SK-N-SH treated with all-trans-retinoic acid at 6 μM for 48 hours (cell line): ENCODE measurements at regions not wholly inside any gene's neighbourhood (a gene's known extent, or its start where the extent isn't known, plus 50 kb on each side); places are given as distances from the start of the nearest gene placed in this dataset.

ENCODE experiments used
- ATAC-seq: fragments of 200-7000 bp; cut with Tn5 transposase; 3 replicates; pipeline ENCODE4 v1.9.1; 2020; ENCODE audit warnings: mild to moderate bottlenecking, moderate library complexity
- ARNTL ChIP-seq: fragments of 450-650 bp; formaldehyde crosslinking; IDR thresholded peaks from 2 replicates; pipeline ENCODE4 v1.5.0; 2020; ENCODE audit warnings: low read depth, mild to moderate bottlenecking, moderate library complexity, borderline replicate concordance
- BACH2 ChIP-seq: fragments of 250-450 bp; sonication (Bioruptor Pico); IDR thresholded peaks from 2 replicates; pipeline ENCODE4 v1.9.0; 2021; ENCODE audit warnings: mild to moderate bottlenecking, borderline replicate concordance
- CSDC2 ChIP-seq: fragments of 250-450 bp; sonication (Bioruptor Pico); IDR thresholded peaks from 2 replicates; pipeline ENCODE4 v1.5.0; 2020; ENCODE audit warnings: mild to moderate bottlenecking, moderate library complexity
- ESRRG ChIP-seq: fragments of 250-450 bp; sonication (Bioruptor Pico); IDR thresholded peaks from 2 replicates; pipeline ENCODE4 v1.6.1; 2021; ENCODE audit warnings: mild to moderate bottlenecking
- GLIS3 ChIP-seq: fragments of 250-450 bp; sonication (Bioruptor Pico); IDR thresholded peaks from 2 replicates; pipeline ENCODE4 v1.5.0; 2020; ENCODE audit warnings: mild to moderate bottlenecking, moderate library complexity
- ISL1 ChIP-seq: fragments of 250-450 bp; sonication (Bioruptor Pico); IDR thresholded peaks from 2 replicates; pipeline ENCODE4 v2.1.2; 2022; ENCODE audit warnings: mild to moderate bottlenecking, moderate library complexity
- OSR1 ChIP-seq: fragments of 250-450 bp; sonication (Bioruptor Pico); IDR thresholded peaks from 2 replicates; pipeline ENCODE4 v1.8.0; 2022; ENCODE audit warnings: moderate library complexity, mild to moderate bottlenecking, inconsistent platforms
- PPARA ChIP-seq: fragments of 250-450 bp; sonication (Bioruptor Pico); IDR thresholded peaks from 2 replicates; pipeline ENCODE4 v1.5.0; 2020; ENCODE audit warnings: mild to moderate bottlenecking, borderline replicate concordance
- RARB ChIP-seq: fragments of 250-450 bp; sonication (Bioruptor Pico); IDR thresholded peaks from 2 replicates; pipeline ENCODE4 v1.8.0; 2021; ENCODE audit warnings: mild to moderate bottlenecking, moderate library complexity
- SNAI2 ChIP-seq: fragments of 250-450 bp; sonication (Bioruptor Pico); IDR thresholded peaks from 2 replicates; pipeline ENCODE4 v1.5.0; 2020; ENCODE audit warnings: mild to moderate bottlenecking, moderate library complexity
- TCF4 ChIP-seq: fragments of 250-450 bp; sonication (Bioruptor Pico); IDR thresholded peaks from 2 replicates; pipeline ENCODE4 v1.8.0; 2021; ENCODE audit warnings: mild to moderate bottlenecking, moderate library complexity, borderline replicate concordance
- TOX ChIP-seq: fragments of 250-450 bp; sonication (Bioruptor Pico); IDR thresholded peaks from 2 replicates; pipeline ENCODE4 v1.8.0; 2021; ENCODE audit warnings: mild to moderate bottlenecking, moderate library complexity, borderline replicate concordance
- ZC3H10 ChIP-seq: fragments of 250-450 bp; sonication (Bioruptor Pico); IDR thresholded peaks from 2 replicates; pipeline ENCODE4 v1.5.1; 2021; ENCODE audit warnings: mild to moderate bottlenecking, moderate library complexity
- ZFP3 ChIP-seq: fragments of 250-450 bp; sonication (Bioruptor Pico); IDR thresholded peaks from 2 replicates; pipeline ENCODE4 v1.5.0; 2020; ENCODE audit warnings: mild to moderate bottlenecking, moderate library complexity
- ZFP30 ChIP-seq: fragments of 450-650 bp; formaldehyde crosslinking; IDR thresholded peaks from 2 replicates; pipeline ENCODE4 v1.5.0; 2022; ENCODE audit warnings: mild to moderate bottlenecking, moderate library complexity
- ZNF565 ChIP-seq: fragments of 450-650 bp; formaldehyde crosslinking; conservative IDR thresholded peaks from 2 replicates; pipeline ENCODE4 v1.5.0; 2020; ENCODE audit warnings: low read depth, mild to moderate bottlenecking, moderate library complexity
- ZNF70 ChIP-seq: fragments of 450-650 bp; formaldehyde crosslinking; IDR thresholded peaks from 2 replicates; pipeline ENCODE4 v1.5.0; 2020; ENCODE audit warnings: mild to moderate bottlenecking, moderate library complexity
- TF ChIP-seq, protein P1 (sequence below): fragments of 250-450 bp; sonication (Bioruptor Pico); IDR thresholded peaks from 2 replicates; pipeline ENCODE4 v1.8.0; 2021; ENCODE audit warnings: low read depth, mild to moderate bottlenecking, moderate library complexity, borderline replicate concordance
- TF ChIP-seq, protein P2 (sequence below): fragments of 250-450 bp; sonication (Bioruptor Pico); IDR thresholded peaks from 2 replicates; pipeline ENCODE4 v1.8.0; 2020; ENCODE audit warnings: mild to moderate bottlenecking, moderate library complexity, borderline replicate concordance
- TF ChIP-seq, protein P3 (sequence below): fragments of 250-450 bp; sonication (Bioruptor Pico); IDR thresholded peaks from 2 replicates; pipeline ENCODE4 v1.5.1; 2021; ENCODE audit warnings: mild to moderate bottlenecking, moderate library complexity
- TF ChIP-seq, protein P4 (sequence below): fragments of 250-450 bp; sonication (Bioruptor Pico); IDR thresholded peaks from 2 replicates; pipeline ENCODE4 v1.5.1; 2020; ENCODE audit warnings: low read depth, mild to moderate bottlenecking, moderate library complexity

DNA sequence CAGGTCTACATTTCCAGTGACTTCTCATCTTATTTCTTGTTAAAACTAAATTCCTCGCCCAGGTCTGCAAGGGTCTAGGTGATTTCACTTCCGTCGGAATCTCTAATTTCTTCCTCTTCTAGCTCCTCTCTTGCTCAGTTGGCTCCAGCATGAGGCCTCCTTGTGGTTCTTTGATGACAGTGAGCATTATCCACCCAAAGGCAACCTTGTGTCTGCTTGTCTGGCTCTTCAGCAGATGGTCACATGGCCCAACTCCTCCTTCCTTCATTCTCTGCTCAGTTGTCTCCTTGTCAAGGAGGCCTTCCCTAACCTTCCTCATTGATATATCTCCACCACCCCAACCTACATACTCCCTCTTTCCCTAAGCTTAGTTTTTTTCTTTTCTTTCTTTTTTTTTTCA, 1391.4 kb downstream of the EFNB2 start:
- no peak for TF ChIP-seq ISL1
- no peak for TF ChIP-seq OSR1
- TF ChIP-seq, protein P1, sequence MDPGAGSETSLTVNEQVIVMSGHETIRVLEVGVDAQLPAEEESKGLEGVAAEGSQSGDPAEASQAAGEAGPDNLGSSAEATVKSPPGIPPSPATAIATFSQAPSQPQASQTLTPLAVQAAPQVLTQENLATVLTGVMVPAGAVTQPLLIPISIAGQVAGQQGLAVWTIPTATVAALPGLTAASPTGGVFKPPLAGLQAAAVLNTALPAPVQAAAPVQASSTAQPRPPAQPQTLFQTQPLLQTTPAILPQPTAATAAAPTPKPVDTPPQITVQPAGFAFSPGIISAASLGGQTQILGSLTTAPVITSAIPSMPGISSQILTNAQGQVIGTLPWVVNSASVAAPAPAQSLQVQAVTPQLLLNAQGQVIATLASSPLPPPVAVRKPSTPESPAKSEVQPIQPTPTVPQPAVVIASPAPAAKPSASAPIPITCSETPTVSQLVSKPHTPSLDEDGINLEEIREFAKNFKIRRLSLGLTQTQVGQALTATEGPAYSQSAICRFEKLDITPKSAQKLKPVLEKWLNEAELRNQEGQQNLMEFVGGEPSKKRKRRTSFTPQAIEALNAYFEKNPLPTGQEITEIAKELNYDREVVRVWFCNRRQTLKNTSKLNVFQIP (CRISPR knock-in tag) = no peak
- TF ChIP-seq ZFP3 (CRISPR knock-in tag) = no peak
- no peak for TF ChIP-seq BACH2
- TF ChIP-seq ZC3H10 (CRISPR knock-in tag) = no peak
- no peak for ATAC-seq

DNA sequence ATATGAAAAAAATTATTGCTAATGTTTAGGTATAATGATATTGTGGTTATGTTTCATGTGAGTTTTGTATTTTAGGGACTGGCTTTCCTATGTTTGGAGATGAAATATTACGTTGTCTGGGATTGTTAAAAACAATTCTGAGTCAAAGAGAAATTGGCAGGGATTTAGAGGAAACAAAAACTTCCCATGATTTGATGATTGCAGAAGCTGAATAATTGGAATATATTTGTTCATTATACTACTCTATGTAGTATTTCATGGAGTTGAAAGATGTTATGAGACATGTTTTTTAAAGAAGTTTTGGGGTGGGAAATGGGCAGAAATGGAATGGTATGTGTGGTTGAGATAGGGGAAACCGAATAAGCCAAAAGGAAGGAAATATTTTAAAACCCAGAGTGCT, 1392.9 kb downstream of the EFNB2 start:
- TF ChIP-seq ARNTL (CRISPR knock-in tag) = no peak
- TF ChIP-seq, protein P2, sequence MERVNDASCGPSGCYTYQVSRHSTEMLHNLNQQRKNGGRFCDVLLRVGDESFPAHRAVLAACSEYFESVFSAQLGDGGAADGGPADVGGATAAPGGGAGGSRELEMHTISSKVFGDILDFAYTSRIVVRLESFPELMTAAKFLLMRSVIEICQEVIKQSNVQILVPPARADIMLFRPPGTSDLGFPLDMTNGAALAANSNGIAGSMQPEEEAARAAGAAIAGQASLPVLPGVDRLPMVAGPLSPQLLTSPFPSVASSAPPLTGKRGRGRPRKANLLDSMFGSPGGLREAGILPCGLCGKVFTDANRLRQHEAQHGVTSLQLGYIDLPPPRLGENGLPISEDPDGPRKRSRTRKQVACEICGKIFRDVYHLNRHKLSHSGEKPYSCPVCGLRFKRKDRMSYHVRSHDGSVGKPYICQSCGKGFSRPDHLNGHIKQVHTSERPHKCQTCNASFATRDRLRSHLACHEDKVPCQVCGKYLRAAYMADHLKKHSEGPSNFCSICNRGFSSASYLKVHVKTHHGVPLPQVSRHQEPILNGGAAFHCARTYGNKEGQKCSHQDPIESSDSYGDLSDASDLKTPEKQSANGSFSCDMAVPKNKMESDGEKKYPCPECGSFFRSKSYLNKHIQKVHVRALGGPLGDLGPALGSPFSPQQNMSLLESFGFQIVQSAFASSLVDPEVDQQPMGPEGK (CRISPR knock-in tag) = no peak
- no peak for TF ChIP-seq ZFP30 (CRISPR knock-in tag)
- TF ChIP-seq TCF4 (CRISPR knock-in tag) = no peak
- no peak for TF ChIP-seq ZFP3 (CRISPR knock-in tag)
- TF ChIP-seq BACH2 = no peak
- no peak for TF ChIP-seq ZNF70 (CRISPR knock-in tag)
- no peak for TF ChIP-seq OSR1
- TF ChIP-seq, protein P1 (CRISPR knock-in tag) = no peak
- no peak for TF ChIP-seq CSDC2
- no peak for TF ChIP-seq ESRRG
- TF ChIP-seq TOX (CRISPR knock-in tag) = no peak
- no peak for TF ChIP-seq ISL1
- TF ChIP-seq, protein P3, sequence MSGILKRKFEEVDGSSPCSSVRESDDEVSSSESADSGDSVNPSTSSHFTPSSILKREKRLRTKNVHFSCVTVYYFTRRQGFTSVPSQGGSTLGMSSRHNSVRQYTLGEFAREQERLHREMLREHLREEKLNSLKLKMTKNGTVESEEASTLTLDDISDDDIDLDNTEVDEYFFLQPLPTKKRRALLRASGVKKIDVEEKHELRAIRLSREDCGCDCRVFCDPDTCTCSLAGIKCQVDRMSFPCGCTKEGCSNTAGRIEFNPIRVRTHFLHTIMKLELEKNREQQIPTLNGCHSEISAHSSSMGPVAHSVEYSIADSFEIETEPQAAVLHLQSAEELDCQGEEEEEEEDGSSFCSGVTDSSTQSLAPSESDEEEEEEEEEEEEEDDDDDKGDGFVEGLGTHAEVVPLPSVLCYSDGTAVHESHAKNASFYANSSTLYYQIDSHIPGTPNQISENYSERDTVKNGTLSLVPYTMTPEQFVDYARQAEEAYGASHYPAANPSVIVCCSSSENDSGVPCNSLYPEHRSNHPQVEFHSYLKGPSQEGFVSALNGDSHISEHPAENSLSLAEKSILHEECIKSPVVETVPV (CRISPR knock-in tag) = no peak
- TF ChIP-seq, protein P4, sequence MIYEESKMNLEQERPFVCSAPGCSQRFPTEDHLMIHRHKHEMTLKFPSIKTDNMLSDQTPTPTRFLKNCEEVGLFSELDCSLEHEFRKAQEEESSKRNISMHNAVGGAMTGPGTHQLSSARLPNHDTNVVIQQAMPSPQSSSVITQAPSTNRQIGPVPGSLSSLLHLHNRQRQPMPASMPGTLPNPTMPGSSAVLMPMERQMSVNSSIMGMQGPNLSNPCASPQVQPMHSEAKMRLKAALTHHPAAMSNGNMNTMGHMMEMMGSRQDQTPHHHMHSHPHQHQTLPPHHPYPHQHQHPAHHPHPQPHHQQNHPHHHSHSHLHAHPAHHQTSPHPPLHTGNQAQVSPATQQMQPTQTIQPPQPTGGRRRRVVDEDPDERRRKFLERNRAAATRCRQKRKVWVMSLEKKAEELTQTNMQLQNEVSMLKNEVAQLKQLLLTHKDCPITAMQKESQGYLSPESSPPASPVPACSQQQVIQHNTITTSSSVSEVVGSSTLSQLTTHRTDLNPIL (CRISPR knock-in tag) = no peak
- no peak for TF ChIP-seq PPARA
- no peak for TF ChIP-seq SNAI2 (CRISPR knock-in tag)
- no peak for TF ChIP-seq GLIS3 (CRISPR knock-in tag)
- TF ChIP-seq ZC3H10 (CRISPR knock-in tag) = no peak
- TF ChIP-seq RARB (CRISPR knock-in tag) = no peak
- TF ChIP-seq, all 23 proteins: peak for 0
- no peak for ATAC-seq

DNA sequence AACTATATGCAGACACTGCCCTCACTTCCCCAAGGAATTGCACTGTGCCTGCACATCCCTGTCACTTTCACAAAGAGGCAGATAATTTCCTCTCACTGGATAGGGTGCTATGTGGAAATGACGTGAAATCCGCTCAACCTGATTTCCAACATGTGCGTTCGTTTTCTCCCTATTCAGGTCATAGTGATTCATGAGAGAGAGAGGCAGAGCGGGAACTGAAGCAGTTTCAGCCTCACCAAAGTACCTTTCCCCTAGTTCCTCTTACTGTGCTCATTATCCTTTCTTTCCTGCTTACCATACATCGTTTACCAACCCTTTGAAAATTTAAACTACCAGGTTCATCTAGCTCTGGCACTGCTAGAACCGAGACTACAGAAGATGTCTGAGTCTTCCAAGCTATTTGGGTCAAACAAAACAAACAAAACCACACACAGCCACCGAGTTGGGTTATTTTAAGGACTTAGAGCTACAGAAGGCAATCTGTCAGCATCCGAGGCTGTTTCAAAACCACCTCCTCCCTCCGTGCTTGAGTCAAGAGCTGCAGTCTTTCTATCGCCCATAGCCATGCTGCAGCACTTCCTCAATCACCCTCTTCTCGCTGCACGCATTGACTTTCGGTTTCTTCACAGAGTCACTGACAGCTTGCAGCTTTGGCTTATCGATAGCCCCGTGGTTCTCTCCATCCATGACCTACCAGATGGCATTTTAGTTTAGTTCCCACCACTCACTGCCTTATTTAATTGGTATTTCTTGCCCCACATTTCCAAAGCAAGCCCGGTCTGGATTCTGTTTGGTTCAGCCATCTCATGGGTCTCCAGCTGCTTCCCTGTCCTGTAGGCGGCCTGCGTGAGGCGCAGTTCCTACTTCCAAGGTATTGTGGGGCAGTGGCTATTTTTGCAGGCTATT, 1395.8 kb downstream of the EFNB2 start:
- no peak for TF ChIP-seq TCF4 (CRISPR knock-in tag)
- TF ChIP-seq ZFP3 (CRISPR knock-in tag) = no peak
- no peak for TF ChIP-seq TOX (CRISPR knock-in tag)
- TF ChIP-seq ZNF565 (CRISPR knock-in tag) = no peak
- ATAC-seq = no peak

DNA sequence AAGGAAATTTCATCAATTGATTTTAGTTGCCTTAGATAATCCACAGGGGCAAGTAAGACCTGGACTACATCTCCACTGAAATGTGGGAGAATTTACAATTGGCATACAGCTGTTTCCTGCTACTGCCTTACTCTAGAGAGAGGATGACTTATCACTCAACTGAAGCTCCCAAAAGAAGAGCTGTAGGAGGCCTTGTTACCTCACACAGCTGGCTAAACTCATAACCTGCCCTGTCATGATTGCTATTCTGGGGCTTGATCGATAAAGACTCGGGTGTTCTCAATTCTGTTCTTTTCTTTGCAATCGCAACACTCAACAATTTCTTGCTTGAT, 1396.4 kb downstream of the EFNB2 start:
- ATAC-seq = no peak
- TF ChIP-seq OSR1 (no peak), TCF4 (CRISPR knock-in tag) (no peak), ARNTL (CRISPR knock-in tag) (no peak), ESRRG (no peak), ZFP30 (CRISPR knock-in tag) (no peak), ISL1 (no peak), SNAI2 (CRISPR knock-in tag) (no peak), ZNF70 (CRISPR knock-in tag) (no peak), GLIS3 (CRISPR knock-in tag) (no peak)
